ENCODE measurements at regions not wholly inside any gene's neighbourhood (a gene's known extent, or its start where the extent isn't known, plus 50 kb on each side); places are given as distances from the start of the nearest gene placed in this dataset.

DNA sequence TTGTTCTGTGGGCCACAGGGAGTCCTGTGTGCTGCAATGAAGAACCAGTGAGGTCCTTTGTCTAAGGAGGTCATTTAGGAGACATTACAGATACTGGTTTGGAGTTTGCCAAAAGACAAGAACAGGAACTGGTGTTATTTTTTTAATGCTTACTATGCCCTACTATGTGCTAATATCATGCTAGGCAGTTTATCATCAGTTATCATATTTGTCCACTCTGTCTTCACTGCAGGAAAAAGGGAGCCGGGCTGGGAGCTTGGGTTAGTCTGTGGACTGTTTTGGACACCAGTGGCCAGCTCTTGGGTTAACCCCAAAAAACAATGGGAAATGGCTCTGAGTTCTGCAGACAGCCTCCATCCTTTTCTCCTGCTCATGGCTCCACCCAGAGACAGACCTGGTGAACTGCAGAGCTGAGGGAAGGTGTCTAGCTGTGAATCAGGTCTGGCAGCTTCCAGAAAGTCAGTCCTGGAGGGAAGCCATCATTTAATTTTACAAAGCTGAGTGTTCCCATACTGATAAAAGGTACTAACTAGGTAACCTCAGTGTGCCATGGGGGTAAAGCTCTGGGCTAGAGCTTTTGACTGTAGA is 101.2 kb upstream of the ZNF746 start:
- TF ChIP-seq, protein P1, sequence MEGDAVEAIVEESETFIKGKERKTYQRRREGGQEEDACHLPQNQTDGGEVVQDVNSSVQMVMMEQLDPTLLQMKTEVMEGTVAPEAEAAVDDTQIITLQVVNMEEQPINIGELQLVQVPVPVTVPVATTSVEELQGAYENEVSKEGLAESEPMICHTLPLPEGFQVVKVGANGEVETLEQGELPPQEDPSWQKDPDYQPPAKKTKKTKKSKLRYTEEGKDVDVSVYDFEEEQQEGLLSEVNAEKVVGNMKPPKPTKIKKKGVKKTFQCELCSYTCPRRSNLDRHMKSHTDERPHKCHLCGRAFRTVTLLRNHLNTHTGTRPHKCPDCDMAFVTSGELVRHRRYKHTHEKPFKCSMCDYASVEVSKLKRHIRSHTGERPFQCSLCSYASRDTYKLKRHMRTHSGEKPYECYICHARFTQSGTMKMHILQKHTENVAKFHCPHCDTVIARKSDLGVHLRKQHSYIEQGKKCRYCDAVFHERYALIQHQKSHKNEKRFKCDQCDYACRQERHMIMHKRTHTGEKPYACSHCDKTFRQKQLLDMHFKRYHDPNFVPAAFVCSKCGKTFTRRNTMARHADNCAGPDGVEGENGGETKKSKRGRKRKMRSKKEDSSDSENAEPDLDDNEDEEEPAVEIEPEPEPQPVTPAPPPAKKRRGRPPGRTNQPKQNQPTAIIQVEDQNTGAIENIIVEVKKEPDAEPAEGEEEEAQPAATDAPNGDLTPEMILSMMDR (IDR thresholded peaks at IDR 0.05), result peak in 3 of 4 experiments; percentile 46 to 68 (median 48)
- TF ChIP-seq POLR2A (IDR thresholded peaks at IDR 0.05) (no peak), POLR2AphosphoS5 (IDR thresholded peaks at IDR 0.05) (peak; percentile 66)

Data from prostate gland (tissue), 2 donors.